T-cell (primary cell): ENCODE measurements at regions not wholly inside any gene's neighbourhood (a gene's known extent, or its start where the extent isn't known, plus 50 kb on each side); places are given as distances from the start of the nearest gene placed in this dataset.

Source experiments
- ATAC-seq, 4 experiments: fragments of 200-7000 bp in 3 of 4; fragments of 150-1000 bp in 1 of 4; cut with Tn5 transposase; replicated peaks in 1 of 4; 1 replicate in 3 of 4; 2 replicates in 1 of 4; pipeline ENCODE4 v1.10.0; 2021; ENCODE audit warnings: moderate library complexity in 3 of 4, mild to moderate bottlenecking in 2 of 4, moderate number of reproducible peaks in 1 of 4
- CTCF ChIA-PET, 2 donors: fragments of 300-600 bp; sonication (Branson Sonifier 250); formaldehyde crosslinking; loops; one replicate each; lab custom pipeline; 2022; ENCODE audit warnings: antibody characterized with exemption in 2 of 2; lab: Charles Lee
- POLR2A ChIA-PET, 2 donors: fragments of 300-600 bp; sonication (Branson Sonifier 250); formaldehyde crosslinking; loops; one replicate each; lab custom pipeline; 2022; ENCODE audit warnings: antibody characterized with exemption in 2 of 2; lab: Charles Lee
- DNase-seq, 35 experiments: peaks; one replicate each; pipeline versions ENCODE4 v3.0.0 to v3.0.0-alpha.2; 2013 to 2023
- H3K27ac ChIP-seq: one replicate; pipeline ENCODE4 v1.5.1; 2013; ENCODE audit warnings: low read length
- H3K27me3 ChIP-seq, 2 experiments: replicated peaks in 1 of 2; 1 replicate in 1 of 2; 2 replicates in 1 of 2; pipeline versions ENCODE4 v1.6.1 to v1.7.0; 2013; ENCODE audit warnings: low read length in 1 of 2, mixed read lengths in 1 of 2; ENCODE audit not compliant: control insufficient read depth in 2 of 2, insufficient read depth in 2 of 2; ENCODE audit errors: extremely low read depth in 1 of 2
- H3K36me3 ChIP-seq, 2 donors: 1 replicate in 1 of 2; 2 replicates in 1 of 2; pipeline versions ENCODE4 v1.6.1 to v1.7.0; 2013; ENCODE audit warnings: low read length in 1 of 2; ENCODE audit not compliant: control insufficient read depth in 2 of 2, insufficient read depth in 1 of 2; ENCODE audit errors: extremely low read depth in 1 of 2
- H3K4me1 ChIP-seq, 2 experiments: 1 replicate in 1 of 2; 2 replicates in 1 of 2; pipeline versions ENCODE4 v1.6.1 to v1.7.0; 2013; ENCODE audit warnings: low read length in 2 of 2, mixed read lengths in 1 of 2; ENCODE audit not compliant: insufficient read depth in 2 of 2, control insufficient read depth in 1 of 2; ENCODE audit errors: extremely low read depth in 1 of 2
- H3K4me3 ChIP-seq, 2 donors: 1 replicate in 1 of 2; 2 replicates in 1 of 2; pipeline versions ENCODE4 v1.5.1 to v1.7.0; 2013; ENCODE audit warnings: mild to moderate bottlenecking in 2 of 2, low read length in 1 of 2, moderate library complexity in 1 of 2; ENCODE audit not compliant: control insufficient read depth in 1 of 2; ENCODE audit errors: extremely low read depth in 1 of 2
- H3K9me3 ChIP-seq: 2 replicates; pipeline ENCODE4 v1.7.0; 2013
- H3K27ac Mint-ChIP-seq, 2 donors: one replicate each; pipeline ENCODE4 v1.8.0; 2020 to 2021; ENCODE audit warnings: mild to moderate bottlenecking in 2 of 2, mixed read lengths in 2 of 2
- H3K27me3 Mint-ChIP-seq, 2 donors: one replicate each; pipeline ENCODE4 v1.8.0; 2021 to 2022; ENCODE audit warnings: mixed read lengths in 2 of 2
- H3K36me3 Mint-ChIP-seq: one replicate; pipeline ENCODE4 v1.8.0; 2021; ENCODE audit warnings: mixed read lengths
- H3K4me1 Mint-ChIP-seq, 3 donors: one replicate each; pipeline ENCODE4 v1.8.0; 2020 to 2022; ENCODE audit warnings: mixed read lengths in 3 of 3, mild to moderate bottlenecking in 1 of 3
- H3K4me3 Mint-ChIP-seq, 3 donors: one replicate each; pipeline ENCODE4 v1.8.0; 2020 to 2022; ENCODE audit warnings: mild to moderate bottlenecking in 3 of 3, mixed read lengths in 3 of 3, moderate library complexity in 3 of 3
- H3K9me3 Mint-ChIP-seq, 3 donors: one replicate each; pipeline ENCODE4 v1.8.0; 2020 to 2022; ENCODE audit warnings: mixed read lengths in 3 of 3
- WGBS: methylation state at CpG from one replicate; pipeline ENCODE4 v1.1.5; 2013; ENCODE audit warnings: missing lambda C conversion rate; ENCODE audit not compliant: insufficient coverage; 5-methylcytosine and 5-hydroxymethylcytosine counted together

- Mint-ChIP-seq H3K4me1 (no peaks in the 10 kb centered on the region), H3K27me3 (no peaks in the 10 kb centered on the region), H3K9me3 (peaks cover 13 to 20% (median 19%) of the 10 kb centered on the region in 3 donors), H3K27ac (no peak overlapping the region), H3K4me3 (no peak overlapping the region), H3K36me3 (no peaks in the 10 kb centered on the region)
- H3K4me3 ChIP-seq: no peak overlapping the region
- WGBS: 69% methylated on average over 2 of the region's 4 CpGs
- no peaks in the 10 kb centered on the region for H3K27me3 ChIP-seq
- no peaks in the 10 kb centered on the region for H3K36me3 ChIP-seq
- CTCF ChIA-PET: no interaction called here
- ATAC-seq: no peak
- no peaks in the 10 kb centered on the region for H3K9me3 ChIP-seq
- no peak overlapping the region for H3K27ac ChIP-seq
- POLR2A ChIA-PET: no interaction called here
- no peak for DNase-seq
- no peaks in the 10 kb centered on the region for H3K4me1 ChIP-seq
Observed at GRCh38 chr2:139369423-139370409, 589.5 kb upstream of the NXPH2 start.

DNA sequence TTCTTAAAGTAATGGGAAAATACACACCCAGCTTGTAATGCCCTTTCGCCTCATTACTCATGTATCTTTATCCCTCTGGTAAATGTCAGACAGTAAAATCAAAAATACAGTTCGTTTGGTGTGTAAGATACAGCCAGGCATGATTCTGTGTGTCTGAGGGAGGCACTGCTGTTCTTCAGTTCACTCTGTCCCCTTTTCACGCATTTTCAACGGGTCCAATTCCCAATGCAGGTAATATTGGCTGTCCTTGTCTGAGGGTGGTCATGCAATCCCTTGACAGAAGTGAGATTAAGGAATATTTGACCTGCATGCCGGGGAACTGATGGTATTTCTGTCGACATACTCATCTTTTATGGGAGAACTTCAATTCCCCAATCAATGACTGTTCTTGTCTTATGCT lies 587.2 kb upstream of the NXPH2 start:
- Mint-ChIP-seq H3K4me1 (no peaks in the 10 kb centered on the region), H3K4me3 (no peak overlapping the region), H3K9me3 (peaks cover 17 to 19% (median 18%) of the 10 kb centered on the region in 3 donors), H3K36me3 (no peaks in the 10 kb centered on the region), H3K27me3 (no peaks in the 10 kb centered on the region), H3K27ac (no peak overlapping the region)
- CTCF ChIA-PET: no interaction called here
- Histone ChIP-seq H3K27me3 (no peaks in the 10 kb centered on the region), H3K4me1 (no peaks in the 10 kb centered on the region), H3K4me3 (no peak overlapping the region), H3K36me3 (no peaks in the 10 kb centered on the region), H3K27ac (no peak overlapping the region), H3K9me3 (no peaks in the 10 kb centered on the region)
- ATAC-seq: no peak
- POLR2A ChIA-PET: no interaction called here
- DNase-seq: no peak
- WGBS: 88% methylated on average over 2 of the region's 6 CpGs

GRCh38 chr2:139366681-139367080 lies 586.5 kb upstream of the NXPH2 start:
- WGBS: no CpG with 5 or more reads among the region's 2 CpGs
- ChIA-PET CTCF (no interaction called here), POLR2A (no interaction called here)
- no peaks in the 10 kb centered on the region for H3K36me3 ChIP-seq
- DNase-seq (no peak), ATAC-seq (no peak)
- no peaks in the 10 kb centered on the region for H3K4me1 ChIP-seq
- H3K27me3 Mint-ChIP-seq: no peaks in the 10 kb centered on the region
- H3K27me3 ChIP-seq: no peaks in the 10 kb centered on the region
- no peak overlapping the region for H3K4me3 Mint-ChIP-seq
- H3K9me3 ChIP-seq: no peaks in the 10 kb centered on the region
- H3K4me1 Mint-ChIP-seq: no peaks in the 10 kb centered on the region
- peaks cover 17 to 19% (median 18%) of the 10 kb centered on the region in 3 donors for H3K9me3 Mint-ChIP-seq
- H3K27ac Mint-ChIP-seq: no peak overlapping the region
- no peak overlapping the region for H3K4me3 ChIP-seq
- no peak overlapping the region for H3K27ac ChIP-seq
- H3K36me3 Mint-ChIP-seq: no peaks in the 10 kb centered on the region

- H3K36me3 ChIP-seq: no peaks in the 10 kb centered on the region
- no peak overlapping the region for H3K27ac ChIP-seq
- Mint-ChIP-seq H3K9me3 (peaks cover 8 to 11% (median 10%) of the 10 kb centered on the region in 3 donors), H3K27ac (no peak overlapping the region), H3K4me1 (no peaks in the 10 kb centered on the region), H3K27me3 (no peaks in the 10 kb centered on the region), H3K36me3 (no peaks in the 10 kb centered on the region), H3K4me3 (no peak overlapping the region)
- ATAC-seq: no peak
- ChIA-PET CTCF (no interaction called here), POLR2A (no interaction called here)
- H3K4me1 ChIP-seq: no peaks in the 10 kb centered on the region
- DNase-seq: no peak
- H3K27me3 ChIP-seq: no peaks in the 10 kb centered on the region
- WGBS: 90% methylated on average over 2 of the region's 5 CpGs
- no peak overlapping the region for H3K4me3 ChIP-seq
- no peaks in the 10 kb centered on the region for H3K9me3 ChIP-seq
Observed at GRCh38 chr2:139365189-139365588, 585.0 kb upstream of the NXPH2 start.

- H3K36me3 Mint-ChIP-seq: no peaks in the 10 kb centered on the region
- WGBS: no CpG with 5 or more reads among the region's 1 CpG
- no peaks in the 10 kb centered on the region for H3K4me1 ChIP-seq
- no peak overlapping the region for H3K27ac Mint-ChIP-seq
- no peak overlapping the region for H3K4me3 Mint-ChIP-seq
- H3K4me3 ChIP-seq: no peak overlapping the region
- H3K4me1 Mint-ChIP-seq: no peaks in the 10 kb centered on the region
- H3K36me3 ChIP-seq: no peaks in the 10 kb centered on the region
- ChIA-PET CTCF (no interaction called here), POLR2A (no interaction called here)
- H3K27me3 ChIP-seq: no peaks in the 10 kb centered on the region
- no peak overlapping the region for H3K27ac ChIP-seq
- ATAC-seq (no peak), DNase-seq (no peak)
- peaks cover 0 to 9% (median 7%) of the 10 kb centered on the region in 3 donors for H3K9me3 Mint-ChIP-seq
- no peaks in the 10 kb centered on the region for H3K27me3 Mint-ChIP-seq
- no peaks in the 10 kb centered on the region for H3K9me3 ChIP-seq
Observed at GRCh38 chr2:139360654-139361053, 580.5 kb upstream of the NXPH2 start.

- WGBS: no CpG with 5 or more reads among the region's 1 CpG
- Histone ChIP-seq H3K4me3 (no peak overlapping the region), H3K36me3 (no peaks in the 10 kb centered on the region), H3K27ac (no peak overlapping the region), H3K27me3 (no peaks in the 10 kb centered on the region), H3K4me1 (no peaks in the 10 kb centered on the region), H3K9me3 (no peaks in the 10 kb centered on the region)
- POLR2A ChIA-PET: no interaction called here
- H3K4me1 Mint-ChIP-seq: no peaks in the 10 kb centered on the region
- CTCF ChIA-PET: no interaction called here
- H3K27me3 Mint-ChIP-seq: no peaks in the 10 kb centered on the region
- peaks cover 0 to 9% (median 9%) of the 10 kb centered on the region in 3 donors for H3K9me3 Mint-ChIP-seq
- no peak for DNase-seq
- no peaks in the 10 kb centered on the region for H3K36me3 Mint-ChIP-seq
- no peak overlapping the region for H3K4me3 Mint-ChIP-seq
- ATAC-seq: no peak
- H3K27ac Mint-ChIP-seq: no peak overlapping the region
Observed at GRCh38 chr2:139359818-139360217, 579.6 kb upstream of the NXPH2 start.
